GM12875 (cell line): ENCODE measurements at regions not wholly inside any gene's neighbourhood (a gene's known extent, or its start where the extent isn't known, plus 50 kb on each side); places are given as distances from the start of the nearest gene placed in this dataset.

Experiments
- H3K4me3 ChIP-seq: one replicate; pipeline ENCODE4 v1.5.1; 2011; ENCODE audit warnings: low read depth, low read length, control low read depth
- TF ChIP-seq, protein P1 (sequence below): IDR thresholded peaks from 2 replicates; pipeline ENCODE4 v1.5.1; 2011; ENCODE audit warnings: low read depth, mild to moderate bottlenecking, control low read depth, inconsistent platforms, low read length, moderate library complexity, borderline replicate concordance; ENCODE audit not compliant: insufficient read depth

DNA sequence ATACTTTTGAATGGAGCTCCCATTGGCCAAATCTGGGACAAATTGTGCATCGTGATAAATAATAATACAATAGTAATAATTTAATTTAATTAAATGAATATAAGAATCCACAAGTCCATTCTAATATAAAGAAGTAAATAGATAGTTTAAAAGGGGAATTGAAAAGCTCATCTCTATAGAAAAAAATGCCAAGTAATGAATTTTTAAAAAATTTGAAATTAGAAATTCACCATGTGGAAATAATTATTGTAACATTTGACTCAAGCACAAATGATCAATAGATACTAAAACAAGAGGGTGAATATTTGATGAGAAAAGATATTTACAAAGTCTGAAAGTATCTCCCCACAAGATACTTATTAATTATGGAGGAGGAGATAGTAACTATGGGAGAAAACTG, 467.4 kb downstream of the CETN3 start:
- TF ChIP-seq, protein P1, sequence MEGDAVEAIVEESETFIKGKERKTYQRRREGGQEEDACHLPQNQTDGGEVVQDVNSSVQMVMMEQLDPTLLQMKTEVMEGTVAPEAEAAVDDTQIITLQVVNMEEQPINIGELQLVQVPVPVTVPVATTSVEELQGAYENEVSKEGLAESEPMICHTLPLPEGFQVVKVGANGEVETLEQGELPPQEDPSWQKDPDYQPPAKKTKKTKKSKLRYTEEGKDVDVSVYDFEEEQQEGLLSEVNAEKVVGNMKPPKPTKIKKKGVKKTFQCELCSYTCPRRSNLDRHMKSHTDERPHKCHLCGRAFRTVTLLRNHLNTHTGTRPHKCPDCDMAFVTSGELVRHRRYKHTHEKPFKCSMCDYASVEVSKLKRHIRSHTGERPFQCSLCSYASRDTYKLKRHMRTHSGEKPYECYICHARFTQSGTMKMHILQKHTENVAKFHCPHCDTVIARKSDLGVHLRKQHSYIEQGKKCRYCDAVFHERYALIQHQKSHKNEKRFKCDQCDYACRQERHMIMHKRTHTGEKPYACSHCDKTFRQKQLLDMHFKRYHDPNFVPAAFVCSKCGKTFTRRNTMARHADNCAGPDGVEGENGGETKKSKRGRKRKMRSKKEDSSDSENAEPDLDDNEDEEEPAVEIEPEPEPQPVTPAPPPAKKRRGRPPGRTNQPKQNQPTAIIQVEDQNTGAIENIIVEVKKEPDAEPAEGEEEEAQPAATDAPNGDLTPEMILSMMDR = no peak
- no peak overlapping the region for H3K4me3 ChIP-seq

DNA sequence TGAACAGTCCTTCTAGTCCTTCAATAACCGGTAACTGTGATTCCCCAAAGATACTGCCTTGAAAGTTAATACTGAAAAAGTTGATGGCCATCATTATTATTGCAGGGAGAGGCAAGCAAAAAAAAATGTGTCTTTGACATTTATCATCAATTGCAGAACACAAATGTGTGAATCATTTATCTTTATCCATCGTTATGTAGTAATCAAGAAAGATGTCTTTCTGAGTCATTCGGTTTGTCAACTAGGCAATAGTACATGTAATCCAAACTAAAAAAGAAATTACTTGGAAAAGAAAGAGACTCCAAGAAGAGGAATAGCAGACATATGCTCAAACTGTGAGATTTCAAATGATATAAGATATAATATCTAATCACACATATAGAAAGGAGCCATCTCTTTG, 473.0 kb downstream of the CETN3 start:
- TF ChIP-seq, protein P1 = no peak
- no peak overlapping the region for H3K4me3 ChIP-seq

DNA sequence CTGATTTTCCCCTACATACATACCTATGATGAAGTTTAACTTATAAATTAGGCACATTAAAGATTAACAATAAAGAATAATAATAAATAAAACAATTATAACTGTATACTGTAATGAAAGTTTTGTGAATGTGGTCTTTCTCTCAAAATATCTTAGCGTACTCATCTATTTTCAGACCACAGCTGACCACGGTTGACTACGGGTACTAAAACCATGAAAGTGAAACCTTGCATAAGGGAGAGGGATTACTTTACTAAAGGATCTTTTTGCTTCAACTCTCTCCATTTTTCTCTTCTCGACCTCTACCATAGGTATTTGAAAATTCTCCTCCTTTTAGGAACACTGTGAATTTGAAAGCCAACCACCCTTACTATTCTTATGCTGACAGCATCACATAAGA, 475.5 kb downstream of the CETN3 start:
- TF ChIP-seq, protein P1 = no peak
- H3K4me3 ChIP-seq = no peak overlapping the region

DNA sequence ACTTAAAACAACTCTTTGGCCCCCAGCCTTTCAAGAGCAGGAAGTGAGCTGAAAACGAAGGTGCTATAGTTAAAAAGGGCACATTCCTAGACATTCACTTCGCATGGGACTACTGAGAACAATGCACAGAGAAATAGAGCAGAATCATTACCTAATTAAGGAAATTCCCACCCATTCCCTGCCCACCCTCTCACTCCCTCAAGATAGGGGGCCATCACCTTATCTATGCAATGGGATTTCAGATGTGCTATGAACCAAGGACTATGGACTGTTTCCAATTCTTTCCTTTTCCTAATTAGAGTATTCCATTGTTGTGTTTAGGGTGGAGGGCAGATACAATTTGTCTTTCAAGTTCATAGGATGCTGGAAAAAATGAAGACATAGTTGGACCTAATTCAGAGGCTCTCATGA, 476.8 kb downstream of the CETN3 start:
- no peak overlapping the region for H3K4me3 ChIP-seq
- TF ChIP-seq, protein P1 = no peak

DNA sequence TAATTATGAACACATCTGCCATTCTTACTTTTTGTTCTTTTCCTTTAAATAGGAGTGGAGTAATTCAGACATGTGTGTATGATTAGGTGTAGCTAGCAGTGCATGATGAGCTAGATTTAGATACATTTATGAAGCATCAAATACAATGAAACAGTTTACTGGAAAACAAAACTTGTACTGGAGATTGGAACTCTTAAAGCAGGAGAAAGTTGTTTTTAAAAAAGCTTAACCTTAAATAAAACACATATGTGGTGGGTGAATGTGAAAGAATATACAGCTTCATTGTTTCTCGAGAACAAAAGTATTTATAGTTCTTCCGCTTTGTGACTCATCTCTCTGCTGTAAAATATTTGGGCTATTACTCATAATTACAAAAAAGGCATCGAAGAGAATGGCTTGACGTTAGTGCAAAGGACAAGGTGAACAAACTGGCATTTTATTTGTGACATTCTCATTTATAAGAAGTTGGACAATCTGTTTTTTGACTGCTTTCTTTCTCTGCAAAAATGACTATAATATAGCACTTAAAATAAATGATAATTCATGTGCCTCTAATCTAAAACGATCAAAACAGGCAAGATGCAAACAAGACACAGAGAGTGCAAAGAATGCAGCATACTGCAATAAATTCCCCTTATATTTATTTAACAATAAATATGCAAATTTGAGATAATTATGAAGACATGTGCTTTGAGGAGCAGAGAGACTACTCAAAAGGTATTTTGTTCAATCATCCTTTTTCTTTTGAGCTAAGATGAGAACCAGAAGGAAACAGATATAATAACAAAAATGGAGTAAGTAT, 478.8 kb downstream of the CETN3 start:
- TF ChIP-seq, protein P1 = no peak
- H3K4me3 ChIP-seq = no peak overlapping the region

DNA sequence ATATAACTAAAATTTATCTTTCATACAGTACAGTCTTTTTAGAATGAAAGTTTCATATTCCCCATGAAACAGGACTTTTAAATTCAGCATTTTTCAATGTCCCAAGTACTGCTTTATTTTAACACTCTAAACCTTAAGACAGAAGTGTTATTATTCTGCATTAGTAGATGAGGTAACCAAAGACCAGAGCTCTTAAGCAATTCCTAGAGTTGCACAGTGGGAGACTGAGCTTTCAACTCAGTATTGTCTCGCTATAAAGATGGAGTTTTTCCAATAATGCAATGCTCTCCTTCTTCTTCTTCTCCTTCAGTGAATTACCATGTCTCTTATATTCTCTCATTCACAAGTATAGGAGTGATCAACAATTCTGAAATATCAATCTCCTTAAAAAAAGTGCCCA, 479.7 kb downstream of the CETN3 start:
- TF ChIP-seq, protein P1 = no peak
- H3K4me3 ChIP-seq = no peak overlapping the region

DNA sequence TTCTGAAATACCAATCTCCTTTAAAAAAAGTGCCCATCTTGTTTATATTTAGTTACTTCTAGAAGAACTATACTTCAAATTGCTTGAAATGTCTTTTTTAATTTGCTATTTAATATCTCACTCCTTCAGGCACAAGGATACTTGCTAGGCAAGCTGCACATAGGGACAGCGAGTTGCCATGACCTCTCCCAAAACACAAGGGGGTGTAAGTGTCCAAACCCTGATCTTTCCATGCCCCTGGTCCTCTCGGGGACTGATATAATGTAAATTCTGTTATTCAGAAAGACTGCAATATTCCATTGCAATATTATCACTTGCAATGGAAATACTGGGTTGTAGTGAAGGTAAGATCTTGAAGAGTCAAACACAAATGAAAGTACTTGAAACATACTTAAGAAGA, 480.4 kb downstream of the CETN3 start:
- no peak overlapping the region for H3K4me3 ChIP-seq
- TF ChIP-seq, protein P1 = no peak
